HepG2 (cell line): ENCODE measurements at regions not wholly inside any gene's neighbourhood (a gene's known extent, or its start where the extent isn't known, plus 50 kb on each side); places are given as distances from the start of the nearest gene placed in this dataset.

Experiments
- ATAC-seq: fragments of 200-7000 bp; cut with Tn5 transposase; 3 replicates; pipeline ENCODE4 v1.9.1; 2020; ENCODE audit warnings: mild to moderate bottlenecking, moderate library complexity
- BruUV-seq: library from RNA; stranded (reverse); fragments of 400-500 nt; replicated peaks from 2 replicates; lab custom pipeline; 2021; lab: Mats Ljungman, UMichigan
- CTCF ChIA-PET: fragments of 300-600 bp; formaldehyde crosslinking; extraction: SDS; loops from one replicate; lab custom pipeline; 2021; ENCODE audit warnings: low total read pairs, inconsistent platforms, low intra/inter-chr PET ratio; lab: Yijun Ruan, JAX
- POLR2A ChIA-PET: fragments of 350-600 bp; sonication (Branson Sonifier 250); formaldehyde crosslinking; loops from one replicate; lab custom pipeline; 2020; ENCODE audit warnings: antibody characterized with exemption, inconsistent platforms; lab: Yijun Ruan, JAX
- DNase-seq: peaks from one replicate; pipeline ENCODE4 v3.0.0-alpha.2; 2015; ENCODE audit warnings: low spot score
- FAIRE-seq: peaks from 3 replicates; lab custom pipeline; 2011; peaks lifted over from hg19 to GRCh38; lab: Jason Lieb, UNC
- H2AFZ ChIP-seq: one replicate; pipeline ENCODE4 v1.6.1; 2011; ENCODE audit warnings: low read length, inconsistent platforms
- H3K27ac ChIP-seq: fragments of 300-600 bp; 3 replicates; pipeline ENCODE4 v1.8.0; 2011; ENCODE audit warnings: mixed run types, mild to moderate bottlenecking, mixed read lengths, low read length, inconsistent platforms; ENCODE audit not compliant: insufficient read depth; ENCODE audit errors: extremely low read length
- H3K27me3 ChIP-seq, 2 experiments: fragments of 200-600 bp in 1 of 2; 2 replicates in 1 of 2; 3 replicates in 1 of 2; pipeline versions ENCODE4 v1.6.0 to v1.8.0; 2011; ENCODE audit warnings: low read length in 2 of 2, mild to moderate bottlenecking in 2 of 2, moderate library complexity in 2 of 2, inconsistent platforms in 1 of 2; ENCODE audit not compliant: insufficient read depth in 2 of 2, control insufficient read depth in 1 of 2
- H3K36me3 ChIP-seq, 2 experiments: fragments of 200-600 bp in 1 of 2; replicated peaks in 1 of 2; 2 replicates in 1 of 2; 3 replicates in 1 of 2; pipeline versions ENCODE4 v1.5.1 to v1.8.0; 2011; ENCODE audit warnings: low read length in 2 of 2, inconsistent platforms in 1 of 2; ENCODE audit not compliant: insufficient read depth in 2 of 2, control insufficient read depth in 1 of 2
- H3K4me1 ChIP-seq: 2 replicates; pipeline ENCODE4 v1.5.1; 2012; ENCODE audit warnings: low read length, inconsistent platforms; ENCODE audit not compliant: insufficient read depth
- H3K4me2 ChIP-seq: 2 replicates; pipeline ENCODE4 v1.6.0; 2011; ENCODE audit warnings: low read depth, low read length, inconsistent platforms
- H3K4me3 ChIP-seq, 3 experiments: fragments of 200-600 bp in 1 of 3; sonication (generic), shearing (Covaris generic) in 1 of 3; replicated peaks in 1 of 3; 2 replicates each; pipeline ENCODE4 v1.5.1; 2011 to 2016; ENCODE audit warnings: low read length in 3 of 3, inconsistent platforms in 2 of 3, low read depth in 2 of 3, mild to moderate bottlenecking in 2 of 3, control low read depth in 1 of 3, mixed read lengths in 1 of 3; ENCODE audit not compliant: insufficient read depth in 1 of 3
- H3K79me2 ChIP-seq: one replicate; pipeline ENCODE4 v1.6.1; 2011; ENCODE audit warnings: low read length, inconsistent platforms; ENCODE audit not compliant: insufficient read depth
- H3K9ac ChIP-seq: 2 replicates; pipeline ENCODE4 v1.6.0; 2011; ENCODE audit warnings: mild to moderate bottlenecking, low read depth, low read length, inconsistent platforms; ENCODE audit not compliant: insufficient read depth
- H3K9me3 ChIP-seq: 2 replicates; pipeline ENCODE4 v1.5.1; 2012; ENCODE audit warnings: mild to moderate bottlenecking, low read length
- H4K20me1 ChIP-seq: 2 replicates; pipeline ENCODE4 v1.6.0; 2011; ENCODE audit warnings: inconsistent platforms, mild to moderate bottlenecking, low read length, moderate library complexity; ENCODE audit not compliant: insufficient read depth
- ELF4 ChIP-seq: sonication (generic); formaldehyde crosslinking; IDR thresholded peaks from 2 replicates; pipeline ENCODE4 v1.5.0; 2020; ENCODE audit warnings: missing genetic modification reagents, mild to moderate bottlenecking, moderate library complexity, borderline replicate concordance
- GLI4 ChIP-seq: sonication (generic); formaldehyde crosslinking; IDR thresholded peaks from 2 replicates; pipeline ENCODE4 v1.5.1; 2020; ENCODE audit warnings: missing genetic modification reagents, mild to moderate bottlenecking, moderate library complexity, borderline replicate concordance
- PHF8 ChIP-seq: sonication (generic); formaldehyde crosslinking; IDR thresholded peaks from 2 replicates; pipeline ENCODE4 v1.5.0; 2020; ENCODE audit warnings: missing genetic modification reagents
- WIZ ChIP-seq: sonication (generic); formaldehyde crosslinking; IDR thresholded peaks from 2 replicates; pipeline ENCODE4 v1.5.1; 2020; ENCODE audit warnings: mild to moderate bottlenecking, missing genetic modification reagents
- WGBS: methylation state at CpG from one replicate; pipeline ENCODE4 v1.1.6; 2017; ENCODE audit warnings: low lambda C conversion rate; 5-methylcytosine and 5-hydroxymethylcytosine counted together
- in situ Hi-C: cut with HindIII; loops from 2 replicates; pipeline ENCODE4 v1.10.0; 2017; ENCODE audit warnings: low pct_unique_long_range_greater_than_20kb; ENCODE audit not compliant: extremely low pct_ligation_motif_present
- intact Hi-C: fragments of 100-400 bp; cut with micrococcal nuclease; formaldehyde crosslinking; loops from one replicate; pipeline ENCODE4 v1.10.0; 2022; ENCODE audit not compliant: unreplicated experiment
- TF ChIP-seq, protein P1 (sequence below): sonication (generic); formaldehyde crosslinking; IDR thresholded peaks from 2 replicates; pipeline ENCODE4 v1.4.0; 2020; ENCODE audit warnings: missing genetic modification reagents
- TF ChIP-seq, protein P2 (sequence below): sonication (generic); formaldehyde crosslinking; IDR thresholded peaks from 2 replicates; pipeline ENCODE4 v1.5.0; 2020; ENCODE audit warnings: missing genetic modification reagents, mild to moderate bottlenecking, borderline replicate concordance

- TF ChIP-seq, protein P1, sequence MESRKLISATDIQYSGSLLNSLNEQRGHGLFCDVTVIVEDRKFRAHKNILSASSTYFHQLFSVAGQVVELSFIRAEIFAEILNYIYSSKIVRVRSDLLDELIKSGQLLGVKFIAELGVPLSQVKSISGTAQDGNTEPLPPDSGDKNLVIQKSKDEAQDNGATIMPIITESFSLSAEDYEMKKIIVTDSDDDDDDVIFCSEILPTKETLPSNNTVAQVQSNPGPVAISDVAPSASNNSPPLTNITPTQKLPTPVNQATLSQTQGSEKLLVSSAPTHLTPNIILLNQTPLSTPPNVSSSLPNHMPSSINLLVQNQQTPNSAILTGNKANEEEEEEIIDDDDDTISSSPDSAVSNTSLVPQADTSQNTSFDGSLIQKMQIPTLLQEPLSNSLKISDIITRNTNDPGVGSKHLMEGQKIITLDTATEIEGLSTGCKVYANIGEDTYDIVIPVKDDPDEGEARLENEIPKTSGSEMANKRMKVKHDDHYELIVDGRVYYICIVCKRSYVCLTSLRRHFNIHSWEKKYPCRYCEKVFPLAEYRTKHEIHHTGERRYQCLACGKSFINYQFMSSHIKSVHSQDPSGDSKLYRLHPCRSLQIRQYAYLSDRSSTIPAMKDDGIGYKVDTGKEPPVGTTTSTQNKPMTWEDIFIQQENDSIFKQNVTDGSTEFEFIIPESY (CRISPR knock-in tag) = no peak
- TF ChIP-seq, all 625 proteins: peak for 0
Measured at GRCh38 chr18:2326999-2327398, 244.3 kb downstream of the METTL4 start (continued).

GRCh38 chr18:2330764-2331163 is 240.5 kb downstream of the METTL4 start:
- Histone ChIP-seq H3K79me2 (no peaks in the 10 kb centered on the region), H3K27me3 (no peaks in the 10 kb centered on the region), H2AFZ (no peak overlapping the region), H4K20me1 (no peaks in the 10 kb centered on the region), H3K9ac (no peak overlapping the region), H3K4me3 (no peak overlapping the region), H3K27ac (no peak overlapping the region), H3K4me1 (no peaks in the 10 kb centered on the region), H3K36me3 (no peaks in the 10 kb centered on the region), H3K9me3 (no peaks in the 10 kb centered on the region), H3K4me2 (no peak overlapping the region)
- no TSS peak for BruUV-seq
- in situ Hi-C loops = loop anchor here (25.0 kb wide), 1 partner anchor 207 kb away; no protein-coding TSS in a partner anchor
- POLR2A ChIA-PET = no interaction called here
- TF ChIP-seq ELF4 (CRISPR knock-in tag) = no peak
- TF ChIP-seq GLI4 (CRISPR knock-in tag) = no peak
- WGBS = 22% methylated on average over 2 of the region's 2 CpGs
- intact Hi-C loops = no loop called here
- DNase-seq = no peak
- ATAC-seq = no peak
- FAIRE-seq = no peak
- CTCF ChIA-PET = no interaction called here

GRCh38 chr18:2331491-2331890 is 239.8 kb downstream of the METTL4 start:
- TF ChIP-seq PHF8 (no peak), WIZ (CRISPR knock-in tag) (no peak)
- TF ChIP-seq, protein P2, sequence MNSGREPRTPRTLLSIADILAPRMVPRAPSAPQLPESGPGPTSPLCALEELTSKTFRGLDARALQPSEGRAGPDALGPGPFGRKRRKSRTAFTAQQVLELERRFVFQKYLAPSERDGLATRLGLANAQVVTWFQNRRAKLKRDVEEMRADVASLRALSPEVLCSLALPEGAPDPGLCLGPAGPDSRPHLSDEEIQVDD (CRISPR knock-in tag) = no peak
- Histone ChIP-seq H2AFZ (no peak overlapping the region), H3K36me3 (no peaks in the 10 kb centered on the region), H3K4me1 (no peaks in the 10 kb centered on the region), H3K9me3 (no peaks in the 10 kb centered on the region), H3K79me2 (no peaks in the 10 kb centered on the region), H4K20me1 (no peaks in the 10 kb centered on the region), H3K27me3 (no peaks in the 10 kb centered on the region), H3K4me2 (no peak overlapping the region), H3K4me3 (no peak overlapping the region), H3K27ac (no peak overlapping the region), H3K9ac (no peak overlapping the region)
- FAIRE-seq = no peak
- no peak for ATAC-seq
- intact Hi-C loops (no loop called here), in situ Hi-C loops (loop anchor here (25.0 kb wide), 1 partner anchor 206 kb away; no protein-coding TSS in a partner anchor)
- DNase-seq = no peak
- 34% methylated on average over 4 of the region's 4 CpGs for WGBS
- ChIA-PET CTCF (no interaction called here), POLR2A (no interaction called here)
- no TSS peak for BruUV-seq
